ENCODE measurements at regions not wholly inside any gene's neighbourhood (a gene's known extent, or its start where the extent isn't known, plus 50 kb on each side); places are given as distances from the start of the nearest gene placed in this dataset.

- DNase-seq, result no peak
These were observed 67.0 kb upstream of the TMLHE start for GRCh38 chrX:155679715-155680114.

- no peak for DNase-seq
These were observed 60.6 kb upstream of the TMLHE start for GRCh38 chrX:155673338-155673737.

GRCh38 chrX:155666741-155667140, 54.0 kb upstream of the TMLHE start:
- DNase-seq, result no peak
